Right atrium auricular region (tissue), 2 donors: ENCODE measurements at regions not wholly inside any gene's neighbourhood (a gene's known extent, or its start where the extent isn't known, plus 50 kb on each side); places are given as distances from the start of the nearest gene placed in this dataset.

Experiments
- DNase-seq: peaks from one replicate; pipeline ENCODE4 v3.0.0-alpha.2; 2019; ENCODE audit warnings: low spot score
- H3K27ac ChIP-seq, 2 donors: fragments of 200-600 bp; sonication (generic); 1 replicate in 1 of 2; 2 replicates in 1 of 2; pipeline ENCODE4 v1.5.1; 2016 to 2019
- H3K27me3 ChIP-seq, 2 donors: fragments of 200-600 bp; sonication (generic); one replicate each; pipeline versions ENCODE4 v1.5.1 to v1.6.0; 2017 to 2019
- H3K36me3 ChIP-seq: fragments of 200-600 bp; sonication (generic); one replicate; pipeline ENCODE4 v1.5.1; 2016
- H3K4me1 ChIP-seq, 2 donors: fragments of 200-600 bp; sonication (generic); one replicate each; pipeline versions ENCODE4 v1.5.1 to v1.6.0; 2017 to 2019
- H3K4me3 ChIP-seq, 2 donors: fragments of 200-600 bp; sonication (generic); 1 replicate in 1 of 2; 2 replicates in 1 of 2; pipeline ENCODE4 v1.5.1; 2017 to 2019; ENCODE audit warnings: mild to moderate bottlenecking in 1 of 2, moderate library complexity in 1 of 2
- H3K9me3 ChIP-seq, 2 donors: fragments of 200-600 bp; sonication (generic); one replicate each; pipeline ENCODE4 v1.5.1; 2019
- TF ChIP-seq, protein P1 (sequence below), 2 donors: fragments of 200-600 bp; sonication (generic); IDR thresholded peaks; one replicate each; pipeline ENCODE4 v1.5.1; 2019; ENCODE audit warnings: antibody characterized with exemption in 2 of 2

DNA sequence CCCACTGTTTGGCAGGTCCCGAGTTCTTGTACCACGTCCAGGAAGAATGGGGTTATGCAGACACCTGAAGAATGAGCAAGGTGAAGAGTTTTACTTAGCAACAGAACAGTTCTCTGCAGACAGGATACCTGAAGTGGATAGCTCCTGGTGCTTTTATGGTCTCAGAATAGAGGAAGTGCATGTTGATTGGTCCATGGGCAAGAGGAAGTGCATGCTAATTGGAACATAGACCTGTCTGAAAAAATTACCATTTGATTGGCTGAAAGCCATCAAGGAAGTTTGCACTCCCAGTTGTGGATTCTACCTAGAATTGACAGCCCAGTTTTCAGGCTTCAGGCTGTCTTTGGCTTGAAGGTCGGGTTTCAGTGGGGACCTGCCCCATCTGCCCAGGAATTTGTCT, 887.5 kb downstream of the FAT4 start:
- Histone ChIP-seq H3K27ac (no peak overlapping the region), H3K4me3 (no peak overlapping the region), H3K36me3 (no peaks in the 10 kb centered on the region), H3K9me3 (peaks cover 0 to 8% of the 10 kb centered on the region in 2 donors), H3K27me3 (no peaks in the 10 kb centered on the region), H3K4me1 (no peaks in the 10 kb centered on the region)
- TF ChIP-seq, protein P1, sequence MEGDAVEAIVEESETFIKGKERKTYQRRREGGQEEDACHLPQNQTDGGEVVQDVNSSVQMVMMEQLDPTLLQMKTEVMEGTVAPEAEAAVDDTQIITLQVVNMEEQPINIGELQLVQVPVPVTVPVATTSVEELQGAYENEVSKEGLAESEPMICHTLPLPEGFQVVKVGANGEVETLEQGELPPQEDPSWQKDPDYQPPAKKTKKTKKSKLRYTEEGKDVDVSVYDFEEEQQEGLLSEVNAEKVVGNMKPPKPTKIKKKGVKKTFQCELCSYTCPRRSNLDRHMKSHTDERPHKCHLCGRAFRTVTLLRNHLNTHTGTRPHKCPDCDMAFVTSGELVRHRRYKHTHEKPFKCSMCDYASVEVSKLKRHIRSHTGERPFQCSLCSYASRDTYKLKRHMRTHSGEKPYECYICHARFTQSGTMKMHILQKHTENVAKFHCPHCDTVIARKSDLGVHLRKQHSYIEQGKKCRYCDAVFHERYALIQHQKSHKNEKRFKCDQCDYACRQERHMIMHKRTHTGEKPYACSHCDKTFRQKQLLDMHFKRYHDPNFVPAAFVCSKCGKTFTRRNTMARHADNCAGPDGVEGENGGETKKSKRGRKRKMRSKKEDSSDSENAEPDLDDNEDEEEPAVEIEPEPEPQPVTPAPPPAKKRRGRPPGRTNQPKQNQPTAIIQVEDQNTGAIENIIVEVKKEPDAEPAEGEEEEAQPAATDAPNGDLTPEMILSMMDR (IDR thresholded peaks at IDR 0.05) = no peak
- DNase-seq = no peak

DNA sequence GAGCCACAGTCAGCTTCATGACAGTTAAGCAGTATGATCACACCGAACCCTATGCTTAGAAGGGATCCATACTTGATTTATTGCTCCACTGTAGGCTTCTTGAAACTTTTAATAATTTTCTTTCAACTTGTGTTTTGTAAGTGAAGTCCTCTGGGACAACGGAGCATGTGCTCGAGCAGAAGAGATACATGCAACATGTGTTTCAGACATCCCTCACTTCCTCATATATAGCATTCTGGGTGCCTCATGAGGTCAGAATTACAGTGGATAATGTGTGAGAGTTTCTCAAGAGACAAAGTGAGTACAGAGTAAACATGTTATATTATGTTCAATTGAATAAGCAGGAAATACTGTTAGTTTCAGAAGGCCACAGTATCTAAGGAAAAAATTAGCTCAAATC, 893.2 kb downstream of the FAT4 start:
- no peaks in the 10 kb centered on the region for H3K4me1 ChIP-seq
- TF ChIP-seq, protein P1 (IDR thresholded peaks at IDR 0.05) = no peak
- no peak for DNase-seq
- no peaks in the 10 kb centered on the region for H3K27me3 ChIP-seq
- no peak overlapping the region for H3K27ac ChIP-seq
- H3K9me3 ChIP-seq = peaks cover 0 to 13% of the 10 kb centered on the region in 2 donors
- no peaks in the 10 kb centered on the region for H3K36me3 ChIP-seq
- no peak overlapping the region for H3K4me3 ChIP-seq

DNA sequence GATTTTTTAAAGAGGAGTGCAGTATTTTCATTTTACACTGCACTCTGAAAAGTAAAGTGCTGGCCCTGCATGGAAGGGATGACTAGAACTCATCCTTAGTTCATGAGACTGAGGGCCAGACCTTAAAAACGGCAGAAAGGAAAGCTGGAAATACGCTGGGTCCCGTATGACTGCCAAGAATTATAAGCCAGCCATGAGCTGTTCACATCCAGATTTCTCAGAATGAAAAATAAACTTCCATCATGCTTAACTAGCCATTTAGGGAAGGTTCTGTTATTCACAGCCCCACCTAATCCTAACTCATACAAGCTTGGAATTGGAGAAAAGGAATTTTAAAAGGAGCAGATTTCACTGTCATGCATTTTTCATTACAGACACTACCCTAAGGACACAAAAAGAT, 894.4 kb downstream of the FAT4 start:
- DNase-seq = no peak
- H3K27ac ChIP-seq = no peak overlapping the region
- H3K4me3 ChIP-seq = no peak overlapping the region
- TF ChIP-seq, protein P1 (IDR thresholded peaks at IDR 0.05) = no peak
- no peaks in the 10 kb centered on the region for H3K36me3 ChIP-seq
- peaks cover 0 to 13% of the 10 kb centered on the region in 2 donors for H3K9me3 ChIP-seq
- no peaks in the 10 kb centered on the region for H3K4me1 ChIP-seq
- H3K27me3 ChIP-seq = no peaks in the 10 kb centered on the region

DNA sequence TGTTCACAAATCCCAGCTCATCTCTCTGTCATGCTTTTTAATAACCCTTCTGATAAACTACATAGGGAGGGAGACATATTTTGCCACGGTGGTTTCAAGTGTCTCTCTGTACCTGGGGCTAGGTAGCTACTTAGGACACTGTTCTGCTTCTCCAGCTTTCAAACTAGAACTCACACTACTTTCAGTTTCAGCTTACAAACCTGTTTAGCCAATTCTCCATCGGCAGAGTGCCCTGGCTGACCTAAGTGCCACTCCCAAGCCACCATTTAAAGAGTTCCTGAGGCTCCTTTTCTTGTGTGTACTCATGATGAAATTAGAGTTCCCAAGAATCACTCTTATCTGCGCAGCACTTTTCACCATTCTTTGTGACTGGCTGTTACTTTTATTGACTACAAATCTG, 899.2 kb downstream of the FAT4 start:
- H3K9me3 ChIP-seq = no peaks in the 10 kb centered on the region
- no peaks in the 10 kb centered on the region for H3K4me1 ChIP-seq
- H3K4me3 ChIP-seq = no peak overlapping the region

GRCh38 chr4:126215759-126216158, 901.0 kb downstream of the FAT4 start:
- Histone ChIP-seq H3K27ac (no peak overlapping the region), H3K36me3 (no peaks in the 10 kb centered on the region), H3K27me3 (no peaks in the 10 kb centered on the region), H3K4me3 (no peak overlapping the region), H3K4me1 (no peaks in the 10 kb centered on the region), H3K9me3 (no peaks in the 10 kb centered on the region)
- TF ChIP-seq, protein P1 (IDR thresholded peaks at IDR 0.05) = no peak
- DNase-seq = no peak

More for the DNA sequence above, 899.2 kb downstream of the FAT4 start:
- TF ChIP-seq, protein P1 (IDR thresholded peaks at IDR 0.05) = no peak
- H3K27ac ChIP-seq = no peak overlapping the region
- no peaks in the 10 kb centered on the region for H3K36me3 ChIP-seq
- no peak for DNase-seq
- H3K27me3 ChIP-seq = no peaks in the 10 kb centered on the region

GRCh38 chr4:126216611-126217010, 901.9 kb downstream of the FAT4 start:
- Histone ChIP-seq H3K9me3 (no peaks in the 10 kb centered on the region), H3K27ac (no peak overlapping the region), H3K4me1 (no peaks in the 10 kb centered on the region), H3K27me3 (no peaks in the 10 kb centered on the region), H3K4me3 (no peak overlapping the region), H3K36me3 (no peaks in the 10 kb centered on the region)
- TF ChIP-seq, protein P1 (IDR thresholded peaks at IDR 0.05) = no peak
- DNase-seq = no peak
